HG03135 (cell line): ENCODE measurements at regions not wholly inside any gene's neighbourhood (a gene's known extent, or its start where the extent isn't known, plus 50 kb on each side); places are given as distances from the start of the nearest gene placed in this dataset.
"Not testable (repeated sequence)": the region's sequence is repeated elsewhere in the genome, so short reads cannot be mapped to it uniquely, and the experiment has no call there.

Experiments used
- ATAC-seq: cut with Tn5 transposase; IDR thresholded peaks from one replicate; pipeline ENCODE4 v1.9.1; 2021; ENCODE audit warnings: mild to moderate bottlenecking, moderate library complexity; ENCODE audit not compliant: unreplicated experiment

DNA sequence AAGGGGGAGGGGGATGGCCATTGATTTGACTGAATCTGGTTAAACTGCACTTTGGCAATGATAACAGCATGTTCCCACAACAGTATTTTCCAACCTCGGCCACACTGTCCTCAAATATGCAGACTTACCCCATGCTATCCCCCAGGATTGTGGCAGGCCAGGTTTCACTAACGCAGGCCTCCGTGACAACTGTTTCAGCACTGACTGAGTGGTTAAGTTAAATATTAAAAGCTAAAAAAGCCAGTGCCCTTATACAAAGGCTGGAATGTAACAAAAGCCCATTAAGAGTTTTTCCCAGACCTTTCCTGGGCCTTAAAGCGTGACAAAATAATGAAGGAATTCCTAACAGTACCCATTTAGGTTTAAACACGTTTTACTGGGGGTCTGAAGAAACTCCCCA is 202.9 kb downstream of the USP25 start:
- no peak for ATAC-seq

DNA sequence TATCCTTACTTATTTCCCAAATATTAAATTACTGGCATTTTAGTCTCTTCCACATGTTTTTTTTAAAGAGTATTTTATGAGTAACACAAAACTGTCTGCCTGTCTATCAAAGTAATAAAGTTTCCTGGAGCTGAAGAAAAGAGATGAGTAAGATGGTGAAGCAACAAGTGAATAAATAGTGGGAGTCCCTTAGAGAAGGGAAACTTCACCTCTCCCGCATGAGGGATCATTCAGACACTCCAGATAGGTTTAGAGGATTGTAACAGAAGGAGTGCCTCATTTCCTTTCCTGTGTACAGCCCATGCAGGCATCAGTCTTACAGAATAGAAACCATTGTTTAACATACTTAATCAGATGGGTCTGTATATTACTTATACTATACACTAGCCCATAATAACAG is 205.7 kb downstream of the USP25 start:
- no peak for ATAC-seq

GRCh38 chr21:15943009-15943666 is 213.4 kb downstream of the USP25 start:
- no peak for ATAC-seq

DNA sequence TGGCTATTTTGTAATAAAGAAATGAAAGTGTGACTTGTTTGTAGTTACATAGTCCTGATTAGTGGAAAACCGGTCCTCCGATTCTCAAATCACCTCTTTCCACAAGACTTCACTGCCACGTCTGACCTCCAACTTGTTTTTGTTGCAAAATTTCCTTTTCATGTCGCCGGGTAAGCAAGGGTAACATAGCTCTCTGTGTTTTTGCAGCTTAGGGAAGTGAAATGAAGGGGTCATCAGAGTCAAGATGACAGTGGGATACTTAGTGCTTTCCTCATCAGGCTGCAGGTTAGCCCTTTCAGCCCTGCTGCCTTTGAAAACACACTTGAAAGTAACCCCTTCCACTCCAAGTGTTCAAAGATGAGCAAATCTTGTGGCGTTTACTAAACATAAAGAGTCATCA is 217.9 kb downstream of the USP25 start:
- no peak for ATAC-seq

DNA sequence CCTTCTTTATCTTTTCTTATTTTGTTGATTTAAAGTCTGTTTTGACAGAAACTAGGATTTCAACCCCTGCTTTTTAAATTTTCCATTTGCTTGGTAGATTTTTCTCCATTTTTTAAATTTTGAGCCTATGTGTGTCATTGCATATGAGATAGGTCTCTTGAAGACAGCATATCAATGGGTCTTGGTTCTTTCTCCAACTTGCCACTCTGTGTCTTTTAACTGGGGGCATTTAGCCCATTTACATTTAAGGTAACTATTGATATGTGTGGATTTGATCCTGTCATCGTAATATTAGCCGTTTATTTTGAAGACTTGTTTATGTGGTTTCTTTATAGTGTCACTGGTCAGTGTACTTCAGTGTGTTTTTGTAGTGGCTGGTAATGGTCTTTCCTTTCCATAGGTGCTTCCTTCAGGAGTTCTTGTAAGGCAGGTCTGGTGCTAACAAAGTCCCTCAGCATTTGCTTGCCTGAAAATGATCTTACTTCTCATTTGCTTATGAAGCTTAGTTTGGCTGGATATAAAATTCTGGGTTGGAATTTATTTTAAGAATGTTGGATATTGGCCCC is 223.9 kb downstream of the USP25 start:
- no peak for ATAC-seq

DNA sequence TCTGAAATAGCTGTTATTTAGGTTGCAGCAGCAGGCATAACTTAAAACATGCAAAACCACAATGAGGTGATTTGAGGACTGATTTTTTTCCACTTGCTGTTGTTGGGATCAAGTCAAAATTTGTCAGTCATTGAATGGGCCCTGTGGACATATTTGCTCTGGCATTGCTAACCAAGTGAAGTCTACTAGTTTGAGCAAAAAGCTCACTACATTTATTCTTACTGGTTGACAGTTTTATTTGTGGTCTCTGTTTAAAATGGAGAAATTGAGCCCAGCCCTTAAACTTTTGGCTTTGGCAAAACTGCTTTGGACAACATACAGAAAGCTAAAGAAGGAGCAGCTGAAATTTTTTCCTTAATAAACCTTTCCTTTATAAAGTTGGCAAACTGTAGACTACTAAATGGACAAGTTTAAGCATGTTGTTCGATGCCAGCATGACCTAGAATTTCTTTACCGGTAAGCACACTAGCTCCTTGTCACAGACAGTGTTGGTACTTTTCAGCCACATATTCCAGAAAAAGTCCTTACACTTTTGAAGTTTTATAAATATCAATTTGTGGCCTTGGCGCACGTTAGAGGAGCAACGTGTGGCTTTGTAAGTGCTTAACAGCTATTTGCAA is 234.6 kb downstream of the USP25 start:
- no peak for ATAC-seq

GRCh38 chr21:15966231-15966630 is 236.4 kb downstream of the USP25 start:
- no peak for ATAC-seq

DNA sequence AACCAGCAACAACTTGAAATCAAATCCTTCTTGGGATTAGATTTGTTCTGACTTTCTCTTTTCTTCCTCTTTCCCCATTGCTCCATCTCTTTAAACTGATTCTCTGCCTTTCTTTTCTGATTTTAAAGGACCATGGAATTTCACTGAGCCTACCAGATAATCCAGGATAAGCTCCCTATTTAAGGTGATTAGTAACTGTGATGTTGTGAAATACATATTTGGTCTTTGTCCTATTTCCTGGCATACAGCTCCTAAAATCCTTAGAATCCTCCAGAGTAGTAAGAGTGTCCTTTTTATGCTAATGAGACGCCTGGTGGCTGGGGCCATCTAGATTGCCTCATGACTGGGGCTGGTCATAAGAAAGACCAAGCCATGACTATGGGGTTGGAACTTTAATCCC is 236.9 kb downstream of the USP25 start:
- ATAC-seq = no peak

DNA sequence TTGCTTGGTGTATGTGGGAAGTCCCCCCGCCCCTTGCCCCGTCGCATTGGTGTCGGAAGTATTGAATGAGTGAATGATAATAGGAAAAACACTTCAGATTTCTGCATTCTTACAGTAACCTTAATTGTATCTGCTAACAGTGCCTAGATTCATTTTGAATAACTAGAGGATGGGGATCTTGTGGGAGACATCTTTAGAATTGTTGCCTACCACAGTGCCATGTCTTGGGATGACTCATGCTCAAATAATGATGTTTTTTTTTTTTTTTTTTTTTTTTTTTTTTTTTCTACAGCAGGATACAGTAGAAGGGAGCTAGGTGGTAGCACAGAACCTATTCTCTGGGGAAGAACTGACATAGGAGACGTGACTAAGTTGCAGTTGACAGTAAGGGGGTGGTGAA is 237.9 kb downstream of the USP25 start:
- ATAC-seq = no peak

GRCh38 chr21:15968776-15969310 is 239.1 kb downstream of the USP25 start:
- ATAC-seq = no peak

GRCh38 chr21:15976807-15977206 is 247.0 kb downstream of the USP25 start:
- no peak for ATAC-seq

GRCh38 chr21:15978215-15978738 is 248.5 kb downstream of the USP25 start:
- no peak for ATAC-seq

GRCh38 chr21:15979493-15979892 is 249.7 kb downstream of the USP25 start:
- ATAC-seq = not testable (repeated sequence)

DNA sequence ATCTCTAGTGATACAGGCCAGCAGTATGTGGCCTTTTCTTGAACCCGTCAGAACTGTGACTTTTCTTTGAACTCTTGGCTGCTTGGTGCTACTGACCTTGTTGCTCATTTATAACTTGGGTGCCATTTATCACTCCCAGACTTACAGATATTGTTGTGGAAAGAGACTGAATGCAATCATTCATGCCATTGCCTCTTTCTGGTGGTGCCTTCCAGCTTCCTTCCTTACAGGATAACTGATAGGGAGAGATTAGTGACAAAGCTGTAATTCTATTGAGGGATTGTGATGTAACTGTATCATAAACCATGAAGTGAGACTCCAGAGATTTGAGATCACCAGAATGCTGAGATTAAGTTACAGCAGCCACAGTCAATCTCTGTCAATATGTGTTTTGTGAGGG is 256.5 kb downstream of the USP25 start:
- no peak for ATAC-seq

DNA sequence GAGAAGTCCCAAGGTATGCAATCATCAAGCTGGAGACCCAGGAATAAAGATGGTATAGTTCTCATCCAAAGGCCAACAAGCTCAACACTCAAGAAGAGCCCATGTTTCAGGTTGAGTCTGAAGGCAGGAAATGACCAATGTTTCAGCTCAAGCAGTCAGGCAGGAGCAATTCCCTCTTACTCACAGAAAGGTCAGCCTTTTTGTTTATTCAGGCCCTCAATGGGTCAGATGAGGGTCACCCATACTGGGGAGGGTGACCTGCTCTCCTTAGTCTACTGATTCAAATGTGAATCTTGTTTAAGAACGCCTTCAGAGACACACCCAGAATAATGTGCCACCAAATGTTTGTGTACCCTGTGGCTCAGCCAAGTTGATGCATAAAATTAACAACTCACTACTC is 262.4 kb downstream of the USP25 start:
- ATAC-seq = no peak

GRCh38 chr21:15993951-15994350 is 264.2 kb downstream of the USP25 start:
- ATAC-seq = no peak

GRCh38 chr21:15999741-16000140 is 270.0 kb downstream of the USP25 start:
- no peak for ATAC-seq

- no peak for ATAC-seq
Measured at GRCh38 chr21:16002874-16003466, 273.2 kb downstream of the USP25 start.

DNA sequence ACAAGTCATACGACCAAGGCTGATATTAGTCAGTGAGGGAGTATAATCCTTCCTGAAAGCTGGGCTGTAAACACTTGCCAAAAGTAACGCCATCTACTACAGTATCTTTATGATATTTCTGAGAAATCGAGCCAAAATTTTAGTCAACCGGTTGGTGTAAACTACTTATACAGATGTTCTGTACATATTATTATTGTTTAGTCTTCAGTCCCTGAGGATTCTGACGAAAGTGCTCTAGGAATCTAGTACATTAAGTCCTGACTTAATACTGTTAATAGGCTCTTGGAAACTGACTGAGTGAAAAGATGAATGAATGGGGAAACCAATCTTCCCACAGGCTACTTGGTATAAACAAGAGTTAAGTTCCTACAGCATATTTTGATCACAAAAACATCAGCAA is 274.3 kb downstream of the USP25 start:
- no peak for ATAC-seq

GRCh38 chr21:16004523-16004922 is 274.7 kb downstream of the USP25 start:
- no peak for ATAC-seq

- ATAC-seq = no peak
Measured at GRCh38 chr21:16005996-16006395, 276.2 kb downstream of the USP25 start.

DNA sequence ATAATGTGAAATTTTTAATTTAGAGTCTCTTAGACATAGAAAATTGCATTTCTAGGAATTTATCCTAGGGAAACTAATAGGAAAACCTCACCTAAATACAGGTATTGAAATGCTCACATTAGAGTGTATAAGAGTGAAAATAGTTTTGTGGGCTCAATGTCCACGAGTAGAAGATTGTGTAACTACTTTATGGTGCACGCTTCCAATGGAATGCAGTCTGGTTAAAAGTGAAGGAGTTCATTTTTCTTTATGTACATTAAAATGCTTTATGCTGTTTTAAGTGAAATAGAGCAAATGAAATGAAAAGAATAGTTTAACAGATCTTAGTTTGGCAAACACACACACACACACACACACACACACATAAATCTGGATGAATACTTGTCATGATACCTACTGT is 278.2 kb downstream of the USP25 start:
- no peak for ATAC-seq
